ENCODE measurements at regions not wholly inside any gene's neighbourhood (a gene's known extent, or its start where the extent isn't known, plus 50 kb on each side); places are given as distances from the start of the nearest gene placed in this dataset.
"Not testable (repeated sequence)": the region's sequence is repeated elsewhere in the genome, so short reads cannot be mapped to it uniquely, and the experiment has no call there.

DNA sequence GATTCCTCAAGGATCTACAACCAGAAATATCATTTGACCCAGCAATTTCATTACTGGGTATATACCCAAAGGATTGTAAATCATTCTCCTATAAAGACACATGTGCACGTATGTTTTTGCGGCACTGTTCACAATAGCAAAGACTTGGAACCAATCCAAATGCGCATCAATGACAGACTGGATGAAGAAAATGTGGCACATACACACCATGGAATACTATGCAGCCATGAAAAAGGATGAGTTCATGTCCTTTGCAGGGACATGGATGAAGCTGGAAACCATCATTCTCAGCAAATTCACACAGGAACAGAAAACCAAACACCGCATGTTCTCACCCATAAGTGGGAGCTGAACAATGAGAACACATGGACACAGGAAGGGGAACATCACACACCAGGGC, 119.5 kb upstream of the SHOX start:
- TF ChIP-seq POLR2A (IDR thresholded peaks at IDR 0.05; ENCODE audit: extremely low read depth, insufficient read length); MYC (IDR thresholded peaks at IDR 0.05; ENCODE audit: low read depth, low read length): not testable (repeated sequence)
- TF ChIP-seq, protein P1, sequence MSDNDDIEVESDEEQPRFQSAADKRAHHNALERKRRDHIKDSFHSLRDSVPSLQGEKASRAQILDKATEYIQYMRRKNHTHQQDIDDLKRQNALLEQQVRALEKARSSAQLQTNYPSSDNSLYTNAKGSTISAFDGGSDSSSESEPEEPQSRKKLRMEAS (IDR thresholded peaks at IDR 0.05; ENCODE audit: low read depth, low read length): not testable (repeated sequence)
- TF ChIP-seq, protein P2, sequence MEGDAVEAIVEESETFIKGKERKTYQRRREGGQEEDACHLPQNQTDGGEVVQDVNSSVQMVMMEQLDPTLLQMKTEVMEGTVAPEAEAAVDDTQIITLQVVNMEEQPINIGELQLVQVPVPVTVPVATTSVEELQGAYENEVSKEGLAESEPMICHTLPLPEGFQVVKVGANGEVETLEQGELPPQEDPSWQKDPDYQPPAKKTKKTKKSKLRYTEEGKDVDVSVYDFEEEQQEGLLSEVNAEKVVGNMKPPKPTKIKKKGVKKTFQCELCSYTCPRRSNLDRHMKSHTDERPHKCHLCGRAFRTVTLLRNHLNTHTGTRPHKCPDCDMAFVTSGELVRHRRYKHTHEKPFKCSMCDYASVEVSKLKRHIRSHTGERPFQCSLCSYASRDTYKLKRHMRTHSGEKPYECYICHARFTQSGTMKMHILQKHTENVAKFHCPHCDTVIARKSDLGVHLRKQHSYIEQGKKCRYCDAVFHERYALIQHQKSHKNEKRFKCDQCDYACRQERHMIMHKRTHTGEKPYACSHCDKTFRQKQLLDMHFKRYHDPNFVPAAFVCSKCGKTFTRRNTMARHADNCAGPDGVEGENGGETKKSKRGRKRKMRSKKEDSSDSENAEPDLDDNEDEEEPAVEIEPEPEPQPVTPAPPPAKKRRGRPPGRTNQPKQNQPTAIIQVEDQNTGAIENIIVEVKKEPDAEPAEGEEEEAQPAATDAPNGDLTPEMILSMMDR (IDR thresholded peaks at IDR 0.05; ENCODE audit: low read depth, low read length): not testable (repeated sequence)
